Astrocyte (in vitro differentiated cells and primary cell): ENCODE measurements at regions not wholly inside any gene's neighbourhood (a gene's known extent, or its start where the extent isn't known, plus 50 kb on each side); places are given as distances from the start of the nearest gene placed in this dataset.
A peak's percentile ranks its signal among the peaks of the same experiment; 100 is the strongest.

Experiments
- DNase-seq: peaks from one replicate; pipeline ENCODE4 v3.0.0-alpha.2; 2010; ENCODE audit warnings: low read depth
- FAIRE-seq: peaks from 2 replicates; lab custom pipeline; 2011; peaks lifted over from hg19 to GRCh38; lab: Jason Lieb, UNC
- H2AFZ ChIP-seq: 2 replicates; pipeline ENCODE4 v1.6.0; 2012; ENCODE audit warnings: low read depth, low read length, inconsistent platforms
- H3K27ac ChIP-seq: 2 replicates; pipeline ENCODE4 v1.5.1; 2011; ENCODE audit warnings: low read depth, low read length, inconsistent platforms
- H3K27me3 ChIP-seq: 2 replicates; pipeline ENCODE4 v1.6.0; 2011; ENCODE audit warnings: low read length, inconsistent platforms; ENCODE audit not compliant: insufficient read depth
- H3K36me3 ChIP-seq: 2 replicates; pipeline ENCODE4 v1.5.1; 2011; ENCODE audit warnings: low read length, inconsistent platforms; ENCODE audit not compliant: insufficient read depth
- H3K4me1 ChIP-seq: 2 replicates; pipeline ENCODE4 v1.5.1; 2011; ENCODE audit warnings: low read length, inconsistent platforms; ENCODE audit not compliant: insufficient read depth
- H3K4me2 ChIP-seq: 2 replicates; pipeline ENCODE4 v1.6.0; 2012; ENCODE audit warnings: low read length, inconsistent platforms
- H3K4me3 ChIP-seq: 2 replicates; pipeline ENCODE4 v1.5.1; 2011; ENCODE audit warnings: low read depth, mild to moderate bottlenecking, low read length, inconsistent platforms; ENCODE audit not compliant: insufficient read depth
- H3K79me2 ChIP-seq: 2 replicates; pipeline ENCODE4 v1.6.0; 2012; ENCODE audit warnings: mild to moderate bottlenecking, low read length, inconsistent platforms; ENCODE audit not compliant: insufficient read depth
- H3K9ac ChIP-seq: 2 replicates; pipeline ENCODE4 v1.6.0; 2012; ENCODE audit warnings: mild to moderate bottlenecking, low read length, inconsistent platforms
- H3K9me3 ChIP-seq: 2 replicates; pipeline ENCODE4 v1.5.1; 2012; ENCODE audit warnings: low read depth, mild to moderate bottlenecking, low read length, inconsistent platforms; ENCODE audit not compliant: insufficient read depth
- H4K20me1 ChIP-seq: 2 replicates; pipeline ENCODE4 v1.6.0; 2012; ENCODE audit warnings: low read length, inconsistent platforms; ENCODE audit not compliant: insufficient read depth
- H3K27ac Mint-ChIP-seq: one replicate; pipeline ENCODE4 v1.8.0; 2021; ENCODE audit warnings: mild to moderate bottlenecking, mixed read lengths; ENCODE audit not compliant: unreplicated experiment
- H3K27me3 Mint-ChIP-seq: one replicate; pipeline ENCODE4 v1.8.0; 2021; ENCODE audit warnings: low read depth, mixed read lengths; ENCODE audit not compliant: unreplicated experiment
- H3K36me3 Mint-ChIP-seq: one replicate; pipeline ENCODE4 v1.8.0; 2021; ENCODE audit warnings: low read depth, mixed read lengths; ENCODE audit not compliant: unreplicated experiment
- H3K4me1 Mint-ChIP-seq: one replicate; pipeline ENCODE4 v1.8.0; 2021; ENCODE audit warnings: low read depth, mixed read lengths; ENCODE audit not compliant: unreplicated experiment
- H3K4me3 Mint-ChIP-seq: one replicate; pipeline ENCODE4 v1.8.0; 2021; ENCODE audit warnings: mild to moderate bottlenecking, moderate library complexity, mixed read lengths; ENCODE audit not compliant: unreplicated experiment
- H3K9me3 Mint-ChIP-seq: one replicate; pipeline ENCODE4 v1.8.0; 2021; ENCODE audit warnings: mild to moderate bottlenecking, mixed read lengths; ENCODE audit not compliant: unreplicated experiment
- EZH2 ChIP-seq: IDR thresholded peaks from 2 replicates; pipeline ENCODE4 v1.6.1; 2012; ENCODE audit warnings: mild to moderate bottlenecking, low read length, inconsistent platforms; ENCODE audit not compliant: insufficient read depth
- TF ChIP-seq, protein P1 (sequence below): IDR thresholded peaks from 2 replicates; pipeline ENCODE4 v1.5.1; 2011; ENCODE audit warnings: low read depth, mild to moderate bottlenecking, inconsistent platforms, low read length, moderate library complexity; ENCODE audit not compliant: insufficient read depth

DNA sequence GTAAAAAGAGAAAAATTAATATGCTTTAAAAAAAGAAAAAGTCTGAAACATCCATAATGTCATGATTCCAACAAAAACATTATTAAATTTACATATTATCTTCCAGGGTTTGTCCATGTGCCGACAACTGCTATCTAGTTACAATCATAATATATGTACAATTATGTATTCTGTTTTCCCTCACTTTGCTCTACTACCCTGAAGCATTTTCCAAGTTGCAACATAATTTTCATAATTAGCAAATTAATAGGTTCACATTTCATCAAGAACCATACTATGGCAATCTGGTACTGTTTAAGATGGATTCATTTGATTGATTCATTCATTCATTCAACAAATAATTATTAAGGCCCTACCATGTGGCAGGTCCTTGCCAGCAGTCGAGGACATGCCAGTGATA lies 128.9 kb upstream of the LEF1 start:
- no peaks in the 10 kb centered on the region for H3K27me3 ChIP-seq
- Mint-ChIP-seq H3K4me1 (peaks cover 6% of the 10 kb centered on the region), H3K27ac (no peak overlapping the region)

DNA sequence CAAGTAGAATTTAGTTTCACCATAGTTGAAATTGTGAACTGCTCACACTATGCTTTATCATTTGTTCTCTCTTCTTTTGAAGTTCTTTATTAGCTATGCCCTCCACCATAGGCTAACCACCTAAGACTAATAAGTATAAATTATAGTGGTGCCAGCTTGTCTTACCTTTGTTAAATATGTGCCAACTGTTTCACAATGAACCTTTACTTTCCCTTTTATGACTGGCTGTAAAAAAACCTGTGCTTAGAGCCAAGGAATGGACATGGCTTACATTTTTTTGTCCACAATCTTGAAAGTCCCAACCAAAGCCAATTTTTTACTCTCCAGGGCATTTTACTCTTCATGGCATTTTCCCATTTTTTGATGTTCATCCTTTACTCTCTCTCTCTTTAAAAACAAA lies 123.5 kb upstream of the LEF1 start:
- Histone ChIP-seq H3K79me2 (no peaks in the 10 kb centered on the region), H4K20me1 (no peaks in the 10 kb centered on the region), H3K9ac (no peak overlapping the region), H3K27me3 (no peaks in the 10 kb centered on the region), H3K27ac (no peak overlapping the region), H3K4me2 (no peak overlapping the region), H3K9me3 (no peaks in the 10 kb centered on the region), H3K4me1 (no peaks in the 10 kb centered on the region), H3K36me3 (no peaks in the 10 kb centered on the region), H2AFZ (no peak overlapping the region), H3K4me3 (no peak overlapping the region)
- TF ChIP-seq, protein P1, sequence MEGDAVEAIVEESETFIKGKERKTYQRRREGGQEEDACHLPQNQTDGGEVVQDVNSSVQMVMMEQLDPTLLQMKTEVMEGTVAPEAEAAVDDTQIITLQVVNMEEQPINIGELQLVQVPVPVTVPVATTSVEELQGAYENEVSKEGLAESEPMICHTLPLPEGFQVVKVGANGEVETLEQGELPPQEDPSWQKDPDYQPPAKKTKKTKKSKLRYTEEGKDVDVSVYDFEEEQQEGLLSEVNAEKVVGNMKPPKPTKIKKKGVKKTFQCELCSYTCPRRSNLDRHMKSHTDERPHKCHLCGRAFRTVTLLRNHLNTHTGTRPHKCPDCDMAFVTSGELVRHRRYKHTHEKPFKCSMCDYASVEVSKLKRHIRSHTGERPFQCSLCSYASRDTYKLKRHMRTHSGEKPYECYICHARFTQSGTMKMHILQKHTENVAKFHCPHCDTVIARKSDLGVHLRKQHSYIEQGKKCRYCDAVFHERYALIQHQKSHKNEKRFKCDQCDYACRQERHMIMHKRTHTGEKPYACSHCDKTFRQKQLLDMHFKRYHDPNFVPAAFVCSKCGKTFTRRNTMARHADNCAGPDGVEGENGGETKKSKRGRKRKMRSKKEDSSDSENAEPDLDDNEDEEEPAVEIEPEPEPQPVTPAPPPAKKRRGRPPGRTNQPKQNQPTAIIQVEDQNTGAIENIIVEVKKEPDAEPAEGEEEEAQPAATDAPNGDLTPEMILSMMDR = no peak
- TF ChIP-seq EZH2 = no peak
- Mint-ChIP-seq H3K36me3 (no peaks in the 10 kb centered on the region), H3K9me3 (peaks cover 3% of the 10 kb centered on the region), H3K4me3 (no peak overlapping the region), H3K4me1 (peaks cover 4% of the 10 kb centered on the region), H3K27me3 (no peaks in the 10 kb centered on the region), H3K27ac (no peak overlapping the region)
- FAIRE-seq = no peak
- no peak for DNase-seq

More for the DNA sequence above, 128.9 kb upstream of the LEF1 start:
- no peaks in the 10 kb centered on the region for H3K36me3 Mint-ChIP-seq
- no peak for FAIRE-seq
- Histone ChIP-seq H3K36me3 (no peaks in the 10 kb centered on the region), H3K4me3 (no peak overlapping the region), H3K4me2 (no peak overlapping the region), H3K9me3 (no peaks in the 10 kb centered on the region), H2AFZ (no peak overlapping the region), H3K9ac (no peak overlapping the region), H3K27ac (no peak overlapping the region), H3K79me2 (no peaks in the 10 kb centered on the region), H4K20me1 (no peaks in the 10 kb centered on the region), H3K4me1 (no peaks in the 10 kb centered on the region)
- no peak overlapping the region for H3K4me3 Mint-ChIP-seq
- H3K27me3 Mint-ChIP-seq = no peaks in the 10 kb centered on the region
- TF ChIP-seq EZH2 = no peak
- DNase-seq = no peak
- H3K9me3 Mint-ChIP-seq = no peaks in the 10 kb centered on the region

DNA sequence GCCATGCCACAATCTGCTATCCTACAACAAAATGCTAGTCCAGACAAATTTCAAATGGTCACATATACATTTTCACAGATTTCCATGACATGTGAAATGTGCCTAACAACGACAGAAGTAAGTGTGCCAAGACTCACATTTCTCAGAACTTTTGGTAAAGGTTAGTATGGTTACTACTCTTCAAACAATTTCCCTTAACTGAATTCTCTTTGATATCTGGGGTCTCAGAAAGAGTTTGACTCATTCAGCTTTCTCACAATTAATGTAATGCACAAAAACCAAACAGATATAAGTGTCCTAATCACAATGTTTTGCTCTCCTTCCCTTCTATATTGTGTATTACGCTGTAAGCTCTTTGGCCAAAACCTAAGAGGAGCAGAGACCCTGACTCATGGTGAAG lies 122.4 kb upstream of the LEF1 start:
- no peak overlapping the region for H3K9ac ChIP-seq
- Mint-ChIP-seq H3K9me3 (peaks cover 3% of the 10 kb centered on the region), H3K4me1 (peaks cover 3% of the 10 kb centered on the region), H3K36me3 (no peaks in the 10 kb centered on the region), H3K27me3 (no peaks in the 10 kb centered on the region), H3K4me3 (no peak overlapping the region), H3K27ac (no peak overlapping the region)
- no peaks in the 10 kb centered on the region for H3K4me1 ChIP-seq
- H3K4me2 ChIP-seq = no peak overlapping the region
- TF ChIP-seq, protein P1 = no peak
- TF ChIP-seq EZH2 = no peak
- H3K27me3 ChIP-seq = no peaks in the 10 kb centered on the region
- H3K79me2 ChIP-seq = no peaks in the 10 kb centered on the region
- H2AFZ ChIP-seq = no peak overlapping the region
- no peaks in the 10 kb centered on the region for H3K9me3 ChIP-seq
- no peaks in the 10 kb centered on the region for H3K36me3 ChIP-seq
- DNase-seq = no peak
- no peak overlapping the region for H3K4me3 ChIP-seq
- peak; percentile 23 for FAIRE-seq
- H4K20me1 ChIP-seq = no peaks in the 10 kb centered on the region
- no peak overlapping the region for H3K27ac ChIP-seq
